ENCODE measurements at regions not wholly inside any gene's neighbourhood (a gene's known extent, or its start where the extent isn't known, plus 50 kb on each side); places are given as distances from the start of the nearest gene placed in this dataset.

- TF ChIP-seq CTCF (IDR thresholded peaks at IDR 0.05; ENCODE audit: low read depth, low read length, missing input control) = no peak
- TF ChIP-seq EGR1 (IDR thresholded peaks at IDR 0.05; ENCODE audit: low read depth in 2 of 2) = no peak
Measured at GRCh38 chr14:71591929-71592328, 340.3 kb upstream of the RGS6 start.
